ENCODE measurements at regions not wholly inside any gene's neighbourhood (a gene's known extent, or its start where the extent isn't known, plus 50 kb on each side); places are given as distances from the start of the nearest gene placed in this dataset.

DNA sequence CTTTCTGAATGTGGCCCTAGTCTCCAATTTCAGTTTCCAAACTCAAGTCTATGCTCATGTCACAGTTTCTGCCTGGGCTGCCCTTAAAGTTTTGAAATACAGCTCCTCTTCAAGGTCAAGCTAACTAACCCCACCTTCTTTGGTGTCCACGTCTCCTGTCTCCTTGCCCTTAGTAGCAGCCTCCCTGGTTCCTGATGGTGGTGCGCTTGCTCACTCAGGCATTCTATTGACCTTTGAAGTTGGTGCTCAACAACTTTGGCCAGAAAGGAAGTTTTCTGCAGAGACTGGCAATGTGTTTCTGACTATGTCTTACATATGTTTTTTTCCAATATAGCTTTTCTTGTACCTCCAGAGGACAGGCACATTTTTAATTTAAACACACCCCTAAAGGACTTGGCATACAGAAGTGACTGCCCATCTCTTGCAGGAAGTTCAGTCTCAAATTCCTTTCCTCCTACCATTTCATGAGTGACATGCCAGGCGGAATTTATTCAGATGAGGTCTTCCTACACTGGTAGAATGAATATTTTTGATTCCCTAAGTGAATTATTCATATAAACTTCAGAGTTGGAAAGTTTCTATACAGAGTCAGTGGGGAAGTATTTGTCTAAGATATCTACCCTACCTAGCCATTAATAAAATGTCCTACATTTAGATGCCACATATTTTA, 364.3 kb upstream of the USP24 start:
- Histone ChIP-seq H3K36me3 (no peaks in the 10 kb centered on the region), H2AFZ (replicated peaks) (no peak overlapping the region), H3K9me3 (ENCODE audit: low read depth) (no peaks in the 10 kb centered on the region), H3K27ac (no peak overlapping the region), H3K4me3 (no peak overlapping the region), H3F3A (ENCODE audit: low read depth) (no peaks in the 10 kb centered on the region), H4K20me1 (ENCODE audit: low read depth) (no peaks in the 10 kb centered on the region), H3K79me2 (ENCODE audit: low read depth) (no peaks in the 10 kb centered on the region), H3K9ac (no peak overlapping the region), H3K4me2 (no peak overlapping the region), H3K27me3 (no peaks in the 10 kb centered on the region), H3K4me1 (peaks cover 7% of the 10 kb centered on the region)
- Mint-ChIP-seq H3K9me3 (no peaks in the 10 kb centered on the region), H3K4me1 (peaks cover 5% of the 10 kb centered on the region), H3K36me3 (no peaks in the 10 kb centered on the region), H3K27ac (no peak overlapping the region), H3K27me3 (ENCODE audit: insufficient read depth, low read depth) (peaks cover 3% of the 10 kb centered on the region), H3K4me3 (no peak overlapping the region)
- DNase-seq (ENCODE audit: low spot score): no peak
- TF ChIP-seq EZH2 (IDR thresholded peaks at IDR 0.05) (no peak), EZH2phosphoT487 (IDR thresholded peaks at IDR 0.05) (no peak)

DNA sequence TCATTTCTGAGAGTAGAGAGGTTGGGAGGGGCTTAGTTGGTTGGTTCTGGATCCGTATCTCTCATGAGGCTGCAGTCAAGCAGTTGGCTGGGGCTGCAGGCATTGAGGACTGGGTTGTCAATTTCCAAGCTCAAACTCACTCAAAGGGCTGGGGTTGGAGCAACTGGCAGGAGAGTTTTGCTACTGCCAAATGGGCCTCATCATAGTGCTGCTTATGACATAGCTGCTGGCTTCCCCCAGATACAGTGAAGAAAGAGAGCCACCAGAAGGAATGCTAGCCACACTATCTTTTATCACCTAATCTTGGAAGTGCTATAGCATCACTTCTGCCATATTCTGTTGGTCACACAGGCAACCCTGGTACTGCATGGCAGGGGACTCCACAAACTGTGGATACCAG, 363.5 kb upstream of the USP24 start:
- Histone ChIP-seq H3K4me2 (no peak overlapping the region), H3K4me3 (no peak overlapping the region), H3F3A (ENCODE audit: low read depth) (no peaks in the 10 kb centered on the region), H2AFZ (replicated peaks) (no peak overlapping the region), H3K9ac (no peak overlapping the region), H3K27me3 (no peaks in the 10 kb centered on the region), H4K20me1 (ENCODE audit: low read depth) (no peaks in the 10 kb centered on the region), H3K79me2 (ENCODE audit: low read depth) (no peaks in the 10 kb centered on the region), H3K9me3 (ENCODE audit: low read depth) (no peaks in the 10 kb centered on the region), H3K36me3 (no peaks in the 10 kb centered on the region), H3K27ac (no peak overlapping the region), H3K4me1 (no peaks in the 10 kb centered on the region)
- no peak for DNase-seq (ENCODE audit: low spot score)
- Mint-ChIP-seq H3K27me3 (ENCODE audit: insufficient read depth, low read depth) (peaks cover 3% of the 10 kb centered on the region), H3K9me3 (no peaks in the 10 kb centered on the region), H3K4me1 (no peaks in the 10 kb centered on the region), H3K27ac (no peak overlapping the region), H3K36me3 (no peaks in the 10 kb centered on the region), H3K4me3 (no peak overlapping the region)
- TF ChIP-seq EZH2 (IDR thresholded peaks at IDR 0.05) (no peak), CTCF (IDR thresholded peaks at IDR 0.05) (no peak), EZH2phosphoT487 (IDR thresholded peaks at IDR 0.05) (no peak)

- TF ChIP-seq EZH2 (IDR thresholded peaks at IDR 0.05): no peak
- no peak for TF ChIP-seq CTCF (IDR thresholded peaks at IDR 0.05)
- TF ChIP-seq EZH2phosphoT487 (IDR thresholded peaks at IDR 0.05): no peak
- H3K27ac Mint-ChIP-seq: peak overlapping the region; percentile 30
These were observed 360.6 kb upstream of the USP24 start for GRCh38 chr1:55575571-55576279.

GRCh38 chr1:55574691-55575225, 359.6 kb upstream of the USP24 start:
- Histone ChIP-seq H3F3A (ENCODE audit: low read depth) (no peaks in the 10 kb centered on the region), H3K4me1 (no peaks in the 10 kb centered on the region), H3K36me3 (no peaks in the 10 kb centered on the region), H3K27me3 (no peaks in the 10 kb centered on the region), H3K79me2 (ENCODE audit: low read depth) (no peaks in the 10 kb centered on the region), H4K20me1 (ENCODE audit: low read depth) (no peaks in the 10 kb centered on the region), H2AFZ (replicated peaks) (no peak overlapping the region), H3K27ac (no peak overlapping the region), H3K9me3 (ENCODE audit: low read depth) (no peaks in the 10 kb centered on the region), H3K4me2 (no peak overlapping the region), H3K9ac (no peak overlapping the region), H3K4me3 (no peak overlapping the region)
- H3K27me3 Mint-ChIP-seq (ENCODE audit: insufficient read depth, low read depth): peaks cover 3% of the 10 kb centered on the region
- no peak overlapping the region for H3K27ac Mint-ChIP-seq
- no peak overlapping the region for H3K4me3 Mint-ChIP-seq
- peaks cover 2% of the 10 kb centered on the region for H3K4me1 Mint-ChIP-seq
- TF ChIP-seq EZH2phosphoT487 (IDR thresholded peaks at IDR 0.05) (no peak), EZH2 (IDR thresholded peaks at IDR 0.05) (no peak), CTCF (IDR thresholded peaks at IDR 0.05) (no peak)
- H3K9me3 Mint-ChIP-seq: no peaks in the 10 kb centered on the region
- H3K36me3 Mint-ChIP-seq: no peaks in the 10 kb centered on the region
- DNase-seq (ENCODE audit: low spot score): no peak

More at GRCh38 chr1:55575571-55576279, 360.6 kb upstream of the USP24 start:
- H3K4me1 Mint-ChIP-seq: peaks cover 2% of the 10 kb centered on the region
- Histone ChIP-seq H3K4me2 (no peak overlapping the region), H4K20me1 (ENCODE audit: low read depth) (no peaks in the 10 kb centered on the region), H3K36me3 (no peaks in the 10 kb centered on the region), H3K4me3 (no peak overlapping the region), H3K4me1 (no peaks in the 10 kb centered on the region), H2AFZ (replicated peaks) (no peak overlapping the region), H3K27me3 (no peaks in the 10 kb centered on the region), H3F3A (ENCODE audit: low read depth) (no peaks in the 10 kb centered on the region), H3K9me3 (ENCODE audit: low read depth) (no peaks in the 10 kb centered on the region), H3K27ac (no peak overlapping the region), H3K9ac (no peak overlapping the region), H3K79me2 (ENCODE audit: low read depth) (no peaks in the 10 kb centered on the region)
- no peaks in the 10 kb centered on the region for H3K36me3 Mint-ChIP-seq
- H3K27me3 Mint-ChIP-seq (ENCODE audit: insufficient read depth, low read depth): peaks cover 3% of the 10 kb centered on the region
- H3K9me3 Mint-ChIP-seq: no peaks in the 10 kb centered on the region
- H3K4me3 Mint-ChIP-seq: no peak overlapping the region
- DNase-seq (ENCODE audit: low spot score): no peak

All from neural progenitor cell (in vitro differentiated cells).